ENCODE measurements at regions not wholly inside any gene's neighbourhood (a gene's known extent, or its start where the extent isn't known, plus 50 kb on each side); places are given as distances from the start of the nearest gene placed in this dataset.

- Histone ChIP-seq H3K4me3 (replicated peaks in 1 of 3) (no peak overlapping the region), H3K36me3 (no peaks in the 10 kb centered on the region), H3K4me1 (no peaks in the 10 kb centered on the region), H3K27ac (no peak overlapping the region), H3K27me3 (no peaks in the 10 kb centered on the region), H3K9me3 (no peaks in the 10 kb centered on the region)
- no peak for TF ChIP-seq CTCF (IDR thresholded peaks at IDR 0.05)
- TF ChIP-seq POLR2A (IDR thresholded peaks at IDR 0.05), result no peak
- 93 to 98% methylated on average over 1 of the region's 1 CpG for WGBS, 2 donors
- intact Hi-C loops (cut with DNase I), result no loop called here
- no peak for DNase-seq
Observed at GRCh38 chr2:144668493-144669110, 148.7 kb upstream of the ZEB2 start.

GRCh38 chr2:144666032-144666431, 146.1 kb upstream of the ZEB2 start:
- no peak for DNase-seq
- H3K27ac ChIP-seq, result no peak overlapping the region
- no peaks in the 10 kb centered on the region for H3K9me3 ChIP-seq
- no peak overlapping the region for H3K4me3 ChIP-seq (replicated peaks in 1 of 3)
- 82 to 85% methylated on average over 5 of the region's 5 CpGs for WGBS, 2 donors
- no peak for TF ChIP-seq CTCF (IDR thresholded peaks at IDR 0.05)
- TF ChIP-seq POLR2A (IDR thresholded peaks at IDR 0.05), result no peak
- no peaks in the 10 kb centered on the region for H3K36me3 ChIP-seq
- no peaks in the 10 kb centered on the region for H3K4me1 ChIP-seq
- intact Hi-C loops (cut with DNase I), result no loop called here
- no peaks in the 10 kb centered on the region for H3K27me3 ChIP-seq

- H3K27me3 ChIP-seq, result no peaks in the 10 kb centered on the region
- H3K4me1 ChIP-seq, result no peaks in the 10 kb centered on the region
- intact Hi-C loops (cut with DNase I), result no loop called here
- no peak overlapping the region for H3K27ac ChIP-seq
- no peak overlapping the region for H3K4me3 ChIP-seq (replicated peaks in 1 of 3)
- DNase-seq, result no peak
- no peaks in the 10 kb centered on the region for H3K9me3 ChIP-seq
- 87 to 95% methylated on average over 6 of the region's 6 CpGs for WGBS, 2 donors
- no peak for TF ChIP-seq POLR2A (IDR thresholded peaks at IDR 0.05)
- H3K36me3 ChIP-seq, result no peaks in the 10 kb centered on the region
Observed at GRCh38 chr2:144663207-144663606, 143.3 kb upstream of the ZEB2 start.

- DNase-seq, result no peak
- no peak for TF ChIP-seq POLR2A (IDR thresholded peaks at IDR 0.05)
- TF ChIP-seq CTCF (IDR thresholded peaks at IDR 0.05), result no peak
- intact Hi-C loops (cut with DNase I), result no loop called here
- Histone ChIP-seq H3K9me3 (no peaks in the 10 kb centered on the region), H3K36me3 (no peaks in the 10 kb centered on the region), H3K27ac (no peak overlapping the region), H3K27me3 (no peaks in the 10 kb centered on the region), H3K4me3 (replicated peaks in 1 of 3) (no peak overlapping the region), H3K4me1 (no peaks in the 10 kb centered on the region)
- 66 to 71% methylated on average over 5 of the region's 5 CpGs for WGBS, 2 donors
Observed at GRCh38 chr2:144660518-144661316, 140.8 kb upstream of the ZEB2 start.

GRCh38 chr2:144659731-144660275, 139.9 kb upstream of the ZEB2 start:
- no peaks in the 10 kb centered on the region for H3K4me1 ChIP-seq
- H3K27ac ChIP-seq, result no peak overlapping the region
- no peaks in the 10 kb centered on the region for H3K9me3 ChIP-seq
- no peaks in the 10 kb centered on the region for H3K27me3 ChIP-seq
- 89 to 95% methylated on average over 10 of the region's 10 CpGs for WGBS, 2 donors
- no peak for DNase-seq
- H3K36me3 ChIP-seq, result no peaks in the 10 kb centered on the region
- TF ChIP-seq POLR2A (IDR thresholded peaks at IDR 0.05), result no peak
- no peak for TF ChIP-seq CTCF (IDR thresholded peaks at IDR 0.05)
- intact Hi-C loops (cut with DNase I), result no loop called here
- H3K4me3 ChIP-seq (replicated peaks in 1 of 3), result no peak overlapping the region
